Right cardiac atrium (tissue), 5 donors: ENCODE measurements at regions not wholly inside any gene's neighbourhood (a gene's known extent, or its start where the extent isn't known, plus 50 kb on each side); places are given as distances from the start of the nearest gene placed in this dataset.
A peak's percentile ranks its signal among the peaks of the same experiment; 100 is the strongest.
"Not testable (repeated sequence)": the region's sequence is repeated elsewhere in the genome, so short reads cannot be mapped to it uniquely, and the experiment has no call there.

Experiments
- ATAC-seq, 2 donors: fragments of 200-7000 bp; cut with Tn5 transposase; one replicate each; pipeline versions ENCODE4 v1.8.0 to v1.9.1; 2020; ENCODE audit warnings: moderate library complexity in 2 of 2, mild to moderate bottlenecking in 1 of 2
- DNase-seq, 3 donors: peaks; one replicate each; pipeline ENCODE4 v3.0.0-alpha.2; 2020
- H3K27ac ChIP-seq: one replicate; pipeline ENCODE4 v1.5.1; 2013; ENCODE audit warnings: mild to moderate bottlenecking, low read length, control low read depth, moderate library complexity
- H3K27me3 ChIP-seq: one replicate; pipeline ENCODE4 v1.6.1; 2013; ENCODE audit not compliant: control insufficient read depth, insufficient read depth
- H3K4me1 ChIP-seq: one replicate; pipeline ENCODE4 v1.6.1; 2013; ENCODE audit warnings: low read length; ENCODE audit not compliant: control insufficient read depth, insufficient read depth
- H3K4me3 ChIP-seq: one replicate; pipeline ENCODE4 v1.5.1; 2013; ENCODE audit warnings: low read length, control low read depth
- H3K9me3 ChIP-seq: one replicate; pipeline ENCODE4 v1.6.1; 2013; ENCODE audit warnings: low read length; ENCODE audit not compliant: control insufficient read depth
- WGBS: extraction: QIAGEN DNeasy Blood & Tissue Kit; methylation state at CpG from one replicate; pipeline ENCODE4 v1.1.7; 2013; 5-methylcytosine and 5-hydroxymethylcytosine counted together
- intact Hi-C, 4 donors: fragments of 100-400 bp; cut with DNase I; formaldehyde crosslinking; loops; one replicate each; pipeline versions ENCODE4 v1.11.0 to v1.14.0; 2022 to 2023
- donor health status: healthy with polysubstance abuse.
- donor health status: DM: no; HTN: yes; CAD: no.
- donor health status: DM: no; HTN: no; CAD: no.
- donor health status: DM: no; HTN: yes; CAD: no; lungs with severe emphysema.
- donor health status: DM: yes; HTN: yes; CAD: no.

GRCh38 chr14:23884541-23884904, 69.0 kb upstream of the DHRS4 start:
- intact Hi-C loops, result no loop called here
- no peaks in the 10 kb centered on the region for H3K9me3 ChIP-seq
- no peaks in the 10 kb centered on the region for H3K27me3 ChIP-seq
- H3K4me1 ChIP-seq, result no peaks in the 10 kb centered on the region
- no peak overlapping the region for H3K27ac ChIP-seq
- no peak for DNase-seq
- no peak overlapping the region for H3K4me3 ChIP-seq
- 82% methylated on average over 5 of the region's 5 CpGs for WGBS
- no peak for ATAC-seq

GRCh38 chr14:23887536-23887935, 66.0 kb upstream of the DHRS4 start:
- intact Hi-C loops, result no loop called here
- DNase-seq, result no peak
- Histone ChIP-seq H3K4me3 (no peak overlapping the region), H3K4me1 (no peaks in the 10 kb centered on the region), H3K9me3 (no peaks in the 10 kb centered on the region), H3K27ac (no peak overlapping the region), H3K27me3 (no peaks in the 10 kb centered on the region)
- no peak for ATAC-seq
- 58% methylated on average over 1 of the region's 1 CpG for WGBS

GRCh38 chr14:23891717-23892116, 61.9 kb upstream of the DHRS4 start:
- 96% methylated on average over 26 of the region's 26 CpGs for WGBS
- not testable (repeated sequence) for ATAC-seq

GRCh38 chr14:23892289-23892688, 61.3 kb upstream of the DHRS4 start:
- H3K27ac ChIP-seq, intact Hi-C loops, H3K4me3 ChIP-seq, H3K27me3 ChIP-seq, H3K9me3 ChIP-seq, ATAC-seq, H3K4me1 ChIP-seq, DNase-seq: not testable (repeated sequence)
- WGBS, result 77% methylated on average over 3 of the region's 3 CpGs

More at GRCh38 chr14:23891717-23892116, 61.9 kb upstream of the DHRS4 start:
- H3K9me3 ChIP-seq, H3K27ac ChIP-seq, intact Hi-C loops, H3K4me3 ChIP-seq, DNase-seq, H3K4me1 ChIP-seq, H3K27me3 ChIP-seq: not testable (repeated sequence)

GRCh38 chr14:23894362-23895052, 59.1 kb upstream of the DHRS4 start:
- ATAC-seq (no peak), DNase-seq (no peak)
- H3K9me3 ChIP-seq, result no peaks in the 10 kb centered on the region
- intact Hi-C loops, result no loop called here
- H3K27ac ChIP-seq, result no peak overlapping the region
- no peaks in the 10 kb centered on the region for H3K4me1 ChIP-seq
- no peak overlapping the region for H3K4me3 ChIP-seq
- H3K27me3 ChIP-seq, result no peaks in the 10 kb centered on the region
- 66% methylated on average over 4 of the region's 4 CpGs for WGBS

- no peaks in the 10 kb centered on the region for H3K27me3 ChIP-seq
- no peaks in the 10 kb centered on the region for H3K4me1 ChIP-seq
- no peaks in the 10 kb centered on the region for H3K9me3 ChIP-seq
- ATAC-seq (no peak), DNase-seq (no peak)
- WGBS, result 88% methylated on average over 1 of the region's 1 CpG
- intact Hi-C loops, result no loop called here
- no peak overlapping the region for H3K27ac ChIP-seq
- H3K4me3 ChIP-seq, result no peak overlapping the region
Measured at GRCh38 chr14:23895053-23895419, 58.5 kb upstream of the DHRS4 start.

GRCh38 chr14:23895480-23895879, 58.1 kb upstream of the DHRS4 start:
- 51% methylated on average over 3 of the region's 3 CpGs for WGBS
- H3K27me3 ChIP-seq, result no peaks in the 10 kb centered on the region
- H3K4me1 ChIP-seq, result no peaks in the 10 kb centered on the region
- DNase-seq, result no peak
- no peak overlapping the region for H3K27ac ChIP-seq
- H3K9me3 ChIP-seq, result no peaks in the 10 kb centered on the region
- H3K4me3 ChIP-seq, result no peak overlapping the region
- intact Hi-C loops, result no loop called here
- ATAC-seq, result peak; percentile 57 to 59

GRCh38 chr14:23896609-23897153, 56.9 kb upstream of the DHRS4 start:
- intact Hi-C loops, result no loop called here
- no peaks in the 10 kb centered on the region for H3K27me3 ChIP-seq
- no peaks in the 10 kb centered on the region for H3K9me3 ChIP-seq
- no peak for ATAC-seq
- no peaks in the 10 kb centered on the region for H3K4me1 ChIP-seq
- H3K4me3 ChIP-seq, result no peak overlapping the region
- 65% methylated on average over 5 of the region's 5 CpGs for WGBS
- no peak overlapping the region for H3K27ac ChIP-seq
- no peak for DNase-seq

- DNase-seq, intact Hi-C loops, H3K27ac ChIP-seq, H3K27me3 ChIP-seq, H3K4me3 ChIP-seq, ATAC-seq, H3K9me3 ChIP-seq, H3K4me1 ChIP-seq: not testable (repeated sequence)
- 84% methylated on average over 2 of the region's 2 CpGs for WGBS
Measured at GRCh38 chr14:23897291-23897690, 56.3 kb upstream of the DHRS4 start.

- H3K4me1 ChIP-seq, H3K27me3 ChIP-seq, H3K9me3 ChIP-seq, H3K4me3 ChIP-seq, H3K27ac ChIP-seq, intact Hi-C loops, ATAC-seq: not testable (repeated sequence)
- 90% methylated on average over 20 of the region's 20 CpGs for WGBS
- peak in 2 of 3 donors; percentile 32 to 49 for DNase-seq
Measured at GRCh38 chr14:23898359-23898758, 55.2 kb upstream of the DHRS4 start.

GRCh38 chr14:23899788-23900187, 53.8 kb upstream of the DHRS4 start:
- Histone ChIP-seq H3K4me3 (no peak overlapping the region), H3K9me3 (no peaks in the 10 kb centered on the region), H3K27ac (no peak overlapping the region), H3K27me3 (no peaks in the 10 kb centered on the region), H3K4me1 (no peaks in the 10 kb centered on the region)
- intact Hi-C loops, result loop anchor here in 1 of 4 donors (10.0 kb wide), 1 partner anchor 165 kb away; no protein-coding TSS in a partner anchor
- ATAC-seq, result no peak
- no peak for DNase-seq
- 90% methylated on average over 8 of the region's 8 CpGs for WGBS
